HG03565 (cell line): ENCODE measurements at regions not wholly inside any gene's neighbourhood (a gene's known extent, or its start where the extent isn't known, plus 50 kb on each side); places are given as distances from the start of the nearest gene placed in this dataset.
"Not testable (repeated sequence)": the region's sequence is repeated elsewhere in the genome, so short reads cannot be mapped to it uniquely, and the experiment has no call there.

ENCODE experiments used
- ATAC-seq: cut with Tn5 transposase; IDR thresholded peaks from one replicate; pipeline ENCODE4 v1.9.1; 2021; ENCODE audit warnings: mild to moderate bottlenecking, moderate library complexity; ENCODE audit not compliant: unreplicated experiment

DNA sequence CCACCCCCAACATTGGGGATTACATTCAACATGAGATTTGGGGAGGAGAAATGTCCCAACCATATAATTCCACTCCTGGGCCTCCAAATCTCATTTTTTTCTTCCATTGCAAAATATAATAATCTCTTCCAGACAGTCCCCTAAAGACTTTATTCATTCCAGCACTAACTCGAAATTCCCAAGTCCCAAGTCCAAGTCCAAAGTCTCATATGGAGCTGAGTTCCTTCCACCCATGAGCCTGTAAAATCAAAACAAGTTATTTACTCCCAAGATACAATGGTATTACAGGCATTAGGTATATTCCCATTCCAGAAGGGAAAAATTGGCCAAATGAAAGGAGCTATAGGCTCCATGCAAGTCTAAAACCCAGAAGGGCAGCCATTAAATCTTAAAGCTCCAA lies 56.7 kb downstream of the P2RY1 start:
- no peak for ATAC-seq

GRCh38 chr3:152892446-152892845 lies 57.5 kb downstream of the P2RY1 start:
- no peak for ATAC-seq

DNA sequence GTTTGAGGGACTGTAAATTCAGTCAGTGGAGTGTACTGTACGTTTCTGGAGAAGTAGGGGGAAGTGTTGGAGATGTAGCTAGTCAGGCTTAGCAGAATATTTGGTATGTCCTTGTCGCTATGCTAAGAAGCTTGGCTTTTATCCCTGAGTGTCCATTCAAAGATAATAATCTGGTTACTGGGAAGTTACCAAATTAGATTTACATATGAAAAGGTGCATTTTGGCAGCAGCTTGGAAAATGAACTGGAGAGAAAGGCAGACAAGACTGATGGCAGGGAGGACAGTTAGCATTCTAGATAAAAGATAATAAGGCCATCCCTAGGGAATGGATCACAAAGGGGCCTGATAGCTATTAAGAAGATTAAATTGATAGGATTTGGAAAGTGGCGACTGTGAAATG lies 58.7 kb downstream of the P2RY1 start:
- no peak for ATAC-seq

DNA sequence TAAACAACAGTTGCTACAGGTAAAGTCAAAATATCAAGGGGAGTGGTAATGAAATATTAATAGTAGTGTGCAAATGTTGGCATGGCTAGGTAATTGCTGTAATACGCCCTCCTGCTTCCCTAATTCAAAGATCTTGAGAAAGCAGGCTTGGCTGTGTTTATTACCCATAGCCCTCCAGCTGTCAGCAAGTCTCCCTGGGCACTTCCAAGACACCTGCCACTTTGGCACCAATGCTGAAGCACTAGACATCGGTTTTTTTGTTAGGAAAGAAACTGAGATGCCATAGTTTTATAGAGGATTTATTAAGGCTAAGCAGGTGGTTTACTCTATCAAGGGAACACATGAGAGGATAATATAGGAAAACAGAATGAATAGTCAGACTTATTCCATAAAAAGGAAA lies 64.4 kb downstream of the P2RY1 start:
- ATAC-seq = no peak

DNA sequence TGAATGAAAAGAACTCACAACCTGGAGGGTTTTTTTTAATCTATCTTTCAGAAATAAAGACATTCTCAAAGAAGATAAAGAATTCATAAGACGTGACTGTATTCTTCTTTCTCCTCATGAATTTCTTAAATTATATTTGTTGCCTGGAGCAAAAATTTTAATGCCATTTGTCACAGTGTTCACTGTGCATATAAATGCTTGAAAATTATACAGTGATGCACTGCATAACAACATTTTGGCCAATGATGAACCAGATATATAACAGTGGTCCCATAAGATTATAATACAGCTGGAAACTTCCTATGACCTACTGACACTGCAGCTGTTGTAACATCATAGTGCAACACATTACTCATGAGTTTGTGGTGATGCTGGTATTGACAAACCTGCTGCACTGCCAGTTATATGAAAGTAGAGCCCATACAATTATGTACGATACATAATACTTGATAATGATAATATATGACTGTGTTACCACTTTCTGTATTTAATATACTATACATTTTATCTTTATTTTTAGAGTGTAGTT lies 67.3 kb downstream of the P2RY1 start:
- ATAC-seq = no peak

DNA sequence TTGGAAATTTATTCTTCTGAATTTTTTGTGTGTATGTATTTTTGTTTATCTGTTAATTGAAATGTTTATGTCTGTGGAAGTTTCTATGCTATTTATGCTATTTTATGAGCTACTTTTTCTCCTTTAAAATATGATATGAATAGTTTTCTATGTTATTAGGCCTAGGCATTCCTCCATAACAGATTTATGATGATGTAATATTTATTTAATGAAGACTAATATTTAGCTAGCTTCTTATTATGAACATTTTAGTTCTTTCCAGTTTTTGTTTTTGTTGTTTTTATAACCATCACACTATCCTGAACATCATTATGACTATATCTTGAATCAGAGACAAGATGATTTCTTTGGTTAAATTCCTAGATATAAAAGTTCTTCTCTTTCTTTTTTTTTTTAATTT lies 70.7 kb downstream of the P2RY1 start:
- ATAC-seq = no peak

DNA sequence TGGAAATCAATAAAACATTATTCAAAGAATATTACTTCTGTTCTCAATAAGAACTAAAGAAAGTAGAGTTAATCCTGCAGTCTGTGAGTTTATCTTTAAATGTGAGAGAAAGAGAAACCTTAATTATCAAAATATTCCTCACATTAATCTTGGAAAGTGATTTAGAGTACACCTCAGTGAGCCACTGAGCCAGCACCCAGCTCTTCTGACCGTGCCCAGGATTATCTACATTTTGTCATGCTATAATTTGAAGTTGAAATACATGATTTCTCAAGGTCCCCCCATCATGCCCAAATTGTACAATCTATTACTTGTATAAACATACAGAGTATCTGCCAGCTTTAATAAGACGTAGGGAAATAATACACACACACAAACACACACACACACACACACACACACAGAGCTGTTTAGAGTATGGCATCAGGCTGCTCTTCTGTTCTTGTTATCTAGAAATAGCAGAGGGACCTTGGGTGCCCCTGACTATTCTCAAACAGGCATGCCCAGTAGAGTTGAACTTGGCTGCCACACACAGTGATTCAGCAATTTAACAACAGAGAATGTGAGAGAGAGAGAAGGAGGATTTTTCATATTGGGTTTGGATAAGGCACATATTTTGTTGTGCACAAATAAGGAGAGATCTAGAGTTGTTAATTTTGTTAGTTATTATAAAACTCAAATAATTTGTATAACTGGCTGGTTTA lies 74.4 kb downstream of the P2RY1 start:
- ATAC-seq = no peak

GRCh38 chr3:152910211-152910610 lies 75.3 kb downstream of the P2RY1 start:
- no peak for ATAC-seq

DNA sequence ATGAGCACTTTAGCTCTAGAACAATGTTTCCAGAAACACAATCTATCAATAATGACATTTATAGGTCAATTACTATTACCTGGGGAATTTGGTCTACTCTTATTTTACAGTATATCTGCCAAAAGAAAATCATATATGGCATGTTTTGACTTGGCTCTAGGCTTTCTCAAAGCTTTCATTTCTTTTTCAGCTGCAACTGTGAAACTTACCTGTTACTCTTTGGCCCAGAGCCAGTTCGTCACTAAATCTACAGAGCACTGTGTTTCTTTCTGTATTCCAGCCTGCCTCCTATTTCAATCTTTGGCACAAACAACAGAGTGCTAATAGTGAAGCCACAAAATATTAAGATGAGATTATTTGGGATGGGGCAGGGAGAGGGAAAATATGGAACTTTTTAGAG lies 76.0 kb downstream of the P2RY1 start:
- no peak for ATAC-seq

GRCh38 chr3:152914743-152915142 lies 79.8 kb downstream of the P2RY1 start:
- ATAC-seq = not testable (repeated sequence)

DNA sequence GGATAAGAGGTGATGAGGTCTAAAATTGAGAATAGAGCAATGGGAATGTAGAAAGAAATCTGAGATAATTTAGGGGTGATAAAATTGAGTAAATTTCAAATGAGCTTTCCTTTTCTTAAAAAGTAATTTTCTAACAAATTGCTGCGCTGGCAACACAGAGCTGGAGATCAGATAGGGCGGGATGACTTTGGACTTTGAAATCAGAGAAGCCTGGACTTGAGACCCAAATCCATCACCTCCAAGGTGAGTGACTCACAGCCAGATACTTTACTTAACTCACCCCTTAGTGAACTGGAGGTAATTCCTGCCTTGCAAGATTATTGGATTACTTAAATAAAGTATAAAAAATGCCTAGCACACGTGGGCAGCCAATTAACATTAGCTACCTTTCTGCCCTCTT lies 80.8 kb downstream of the P2RY1 start:
- ATAC-seq = no peak

DNA sequence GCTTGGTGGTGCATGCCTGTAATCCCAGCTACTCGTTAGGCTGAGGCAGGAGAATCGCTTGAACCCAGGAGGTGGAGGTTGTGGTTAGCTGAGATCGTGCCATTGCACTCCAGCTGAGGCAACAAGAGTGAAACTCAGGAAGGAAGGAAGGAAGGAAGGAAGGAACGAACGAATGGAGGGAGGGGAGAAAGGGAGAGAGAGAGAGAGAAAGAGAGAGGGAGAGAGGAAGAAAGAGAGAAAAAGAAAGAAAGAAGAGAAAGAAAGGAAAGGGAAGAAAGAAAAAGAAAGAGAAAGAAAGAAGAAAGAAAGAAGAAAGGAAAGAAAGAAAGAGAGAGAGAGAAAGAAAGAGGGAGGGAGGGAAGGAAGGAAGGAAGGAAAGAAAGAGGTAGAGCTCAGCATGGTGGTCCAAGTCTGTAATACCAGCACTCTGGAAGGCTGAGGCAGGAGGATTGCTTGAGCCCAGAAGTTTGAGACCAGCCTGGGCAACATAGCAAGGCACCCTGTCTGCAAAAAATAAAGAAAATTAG lies 81.9 kb downstream of the P2RY1 start:
- ATAC-seq = no peak

GRCh38 chr3:152921351-152921750 lies 86.4 kb downstream of the P2RY1 start:
- ATAC-seq = no peak

DNA sequence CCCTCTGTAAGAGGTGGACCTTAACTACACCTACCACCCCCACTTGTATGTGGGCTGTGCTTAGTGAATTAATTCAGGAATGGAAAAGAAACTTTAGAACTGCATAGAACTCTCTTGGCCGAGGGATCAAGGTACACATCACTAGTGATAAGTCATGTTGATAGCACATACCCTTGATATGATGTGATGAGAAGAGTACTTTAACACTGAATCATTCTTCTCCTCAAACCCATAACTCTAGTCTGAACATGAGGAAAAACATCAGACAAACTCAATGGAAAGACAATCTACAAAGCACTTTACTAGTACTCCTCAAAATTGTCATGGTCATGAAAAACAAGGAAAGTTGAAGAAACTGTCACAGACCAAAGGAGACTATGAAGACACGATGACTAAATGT lies 87.6 kb downstream of the P2RY1 start:
- ATAC-seq = no peak

GRCh38 chr3:152927131-152927530 lies 92.2 kb downstream of the P2RY1 start:
- ATAC-seq = no peak

GRCh38 chr3:152930516-152930915 lies 95.6 kb downstream of the P2RY1 start:
- ATAC-seq = no peak

GRCh38 chr3:152937234-152937633 lies 102.3 kb downstream of the P2RY1 start:
- no peak for ATAC-seq

- no peak for ATAC-seq
Measured at GRCh38 chr3:152938974-152939636, 104.2 kb downstream of the P2RY1 start.

- ATAC-seq = no peak
Measured at GRCh38 chr3:152941859-152942258, 106.9 kb downstream of the P2RY1 start.

- no peak for ATAC-seq
Measured at GRCh38 chr3:152942366-152942765, 107.4 kb downstream of the P2RY1 start.

GRCh38 chr3:152943645-152944044 lies 108.7 kb downstream of the P2RY1 start:
- ATAC-seq = no peak

GRCh38 chr3:152944671-152945070 lies 109.7 kb downstream of the P2RY1 start:
- no peak for ATAC-seq
